HCT116 (cell line): ENCODE measurements at regions not wholly inside any gene's neighbourhood (a gene's known extent, or its start where the extent isn't known, plus 50 kb on each side); places are given as distances from the start of the nearest gene placed in this dataset.

ENCODE experiments used
- CTCF ChIP-seq, 3 experiments: fragments of 200-600 bp in 1 of 3; sonication (generic) in 1 of 3; IDR thresholded peaks in 2 of 3; conservative IDR thresholded peaks in 1 of 3; 2 replicates each; pipeline ENCODE4 v1.5.1; 2012 to 2017; ENCODE audit warnings: low read depth in 2 of 3, low read length in 2 of 3, antibody characterized with exemption in 1 of 3, borderline replicate concordance in 1 of 3, control low read depth in 1 of 3, mild to moderate bottlenecking in 1 of 3, mixed read lengths in 1 of 3, mixed run types in 1 of 3, moderate library complexity in 1 of 3; ENCODE audit not compliant: insufficient read depth in 1 of 3
- POLR2A ChIP-seq: IDR thresholded peaks from 2 replicates; pipeline ENCODE4 v1.7.0; 2011; ENCODE audit warnings: borderline replicate concordance; ENCODE audit not compliant: insufficient read depth, insufficient read length; ENCODE audit errors: extremely low read depth
- POLR2AphosphoS5 ChIP-seq: IDR thresholded peaks from 2 replicates; pipeline ENCODE4 v1.6.1; 2011; ENCODE audit warnings: mild to moderate bottlenecking, low read depth, low read length, moderate library complexity
- TCF7L2 ChIP-seq: IDR thresholded peaks from 2 replicates; pipeline ENCODE4 v1.7.0; 2011; ENCODE audit warnings: borderline replicate concordance, inconsistent platforms; ENCODE audit not compliant: insufficient read depth, insufficient read length; ENCODE audit errors: extremely low read depth
- YY1 ChIP-seq: IDR thresholded peaks from 2 replicates; pipeline ENCODE4 v1.6.1; 2011; ENCODE audit warnings: low read length, low read depth, moderate library complexity, mild to moderate bottlenecking; ENCODE audit not compliant: insufficient replicate concordance; ENCODE audit errors: extremely low read depth
- TF ChIP-seq, protein P1 (sequence below): IDR thresholded peaks from 2 replicates; pipeline ENCODE4 v1.6.1; 2012; ENCODE audit warnings: low read depth

GRCh38 chr18:4831791-4832375, 365.2 kb downstream of the AKAIN1 start:
- TF ChIP-seq CTCF (IDR thresholded peaks at IDR 0.05 in 2 of 3, conservative IDR thresholded peaks at IDR 0.05 in 1 of 3; ENCODE audit: borderline replicate concordance in 1 of 3, insufficient read depth in 1 of 3, low read depth in 2 of 3, low read length in 2 of 3) (no peak), POLR2A (no peak), POLR2AphosphoS5 (no peak), YY1 (no peak), TCF7L2 (no peak)
- TF ChIP-seq, protein P1, sequence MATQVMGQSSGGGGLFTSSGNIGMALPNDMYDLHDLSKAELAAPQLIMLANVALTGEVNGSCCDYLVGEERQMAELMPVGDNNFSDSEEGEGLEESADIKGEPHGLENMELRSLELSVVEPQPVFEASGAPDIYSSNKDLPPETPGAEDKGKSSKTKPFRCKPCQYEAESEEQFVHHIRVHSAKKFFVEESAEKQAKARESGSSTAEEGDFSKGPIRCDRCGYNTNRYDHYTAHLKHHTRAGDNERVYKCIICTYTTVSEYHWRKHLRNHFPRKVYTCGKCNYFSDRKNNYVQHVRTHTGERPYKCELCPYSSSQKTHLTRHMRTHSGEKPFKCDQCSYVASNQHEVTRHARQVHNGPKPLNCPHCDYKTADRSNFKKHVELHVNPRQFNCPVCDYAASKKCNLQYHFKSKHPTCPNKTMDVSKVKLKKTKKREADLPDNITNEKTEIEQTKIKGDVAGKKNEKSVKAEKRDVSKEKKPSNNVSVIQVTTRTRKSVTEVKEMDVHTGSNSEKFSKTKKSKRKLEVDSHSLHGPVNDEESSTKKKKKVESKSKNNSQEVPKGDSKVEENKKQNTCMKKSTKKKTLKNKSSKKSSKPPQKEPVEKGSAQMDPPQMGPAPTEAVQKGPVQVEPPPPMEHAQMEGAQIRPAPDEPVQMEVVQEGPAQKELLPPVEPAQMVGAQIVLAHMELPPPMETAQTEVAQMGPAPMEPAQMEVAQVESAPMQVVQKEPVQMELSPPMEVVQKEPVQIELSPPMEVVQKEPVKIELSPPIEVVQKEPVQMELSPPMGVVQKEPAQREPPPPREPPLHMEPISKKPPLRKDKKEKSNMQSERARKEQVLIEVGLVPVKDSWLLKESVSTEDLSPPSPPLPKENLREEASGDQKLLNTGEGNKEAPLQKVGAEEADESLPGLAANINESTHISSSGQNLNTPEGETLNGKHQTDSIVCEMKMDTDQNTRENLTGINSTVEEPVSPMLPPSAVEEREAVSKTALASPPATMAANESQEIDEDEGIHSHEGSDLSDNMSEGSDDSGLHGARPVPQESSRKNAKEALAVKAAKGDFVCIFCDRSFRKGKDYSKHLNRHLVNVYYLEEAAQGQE, result no peak
